Activated naive CD4-positive, alpha-beta T cell treated with Interleukin-2 at 50 U/mL for 16 hours (primary cell): ENCODE measurements at regions not wholly inside any gene's neighbourhood (a gene's known extent, or its start where the extent isn't known, plus 50 kb on each side); places are given as distances from the start of the nearest gene placed in this dataset.

Source experiments
- DNase-seq: peaks from one replicate; pipeline ENCODE4 v3.0.0-alpha.2; 2020

DNA sequence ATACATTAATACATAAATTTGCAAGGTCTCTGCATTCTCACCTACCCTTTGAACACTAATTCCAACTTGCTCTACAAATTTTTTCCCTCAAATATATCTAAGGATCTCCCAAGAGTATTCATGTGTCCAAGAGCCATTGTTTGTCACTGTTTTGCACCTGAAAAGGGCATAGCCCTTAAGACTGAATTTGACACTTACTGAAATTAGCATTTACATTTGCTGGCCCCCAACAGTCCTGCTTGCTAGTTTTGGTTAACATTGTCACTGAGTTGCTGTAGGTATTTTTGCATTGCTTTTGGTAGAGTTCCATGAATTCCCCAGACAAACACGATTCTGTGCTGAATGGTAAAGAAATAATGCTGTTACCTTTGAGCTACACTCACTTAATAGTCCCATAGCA is 57.3 kb downstream of the KCNA4 start:
- DNase-seq: no peak

DNA sequence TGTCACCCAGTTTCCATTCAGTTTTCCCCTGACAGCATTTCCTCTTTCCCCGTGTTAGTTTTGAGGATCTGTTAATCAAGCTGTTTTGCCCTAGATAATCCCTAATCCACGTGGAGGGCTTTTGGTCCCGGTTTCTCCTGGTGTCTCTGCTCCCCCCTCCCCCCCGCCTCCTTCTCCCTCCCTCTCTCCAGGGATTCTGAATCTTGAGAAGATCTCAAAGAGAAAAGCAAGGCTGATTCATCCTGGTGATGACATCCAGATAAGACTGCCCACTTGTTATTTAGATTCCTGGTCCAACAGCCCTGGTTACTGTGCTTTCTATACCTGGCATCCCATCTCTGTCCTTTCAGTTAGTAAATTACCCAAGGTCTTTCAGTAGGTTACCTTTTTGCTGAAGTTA is 59.4 kb downstream of the KCNA4 start:
- DNase-seq: no peak

DNA sequence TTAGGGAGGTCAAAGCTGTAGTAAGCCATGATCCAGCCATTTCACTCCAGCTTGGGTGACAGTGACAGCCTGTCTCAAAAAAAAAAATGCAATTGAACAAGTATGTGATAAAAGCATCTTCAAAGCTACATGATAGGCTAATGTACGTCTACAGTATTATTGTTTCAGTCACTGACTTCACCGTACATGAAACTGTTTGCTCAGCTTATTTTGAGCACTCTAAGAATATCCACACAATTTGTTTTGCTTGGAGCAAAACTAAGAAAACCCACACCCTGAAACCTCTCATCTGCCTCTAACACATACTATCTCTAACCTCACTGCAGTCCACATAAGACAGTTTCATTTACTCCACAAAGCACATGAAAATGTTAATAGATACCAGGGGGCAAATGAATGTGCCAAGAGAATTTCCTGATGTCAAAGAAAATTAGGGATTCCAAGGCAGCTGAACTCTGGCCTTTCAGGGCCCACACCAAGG is 60.7 kb downstream of the KCNA4 start:
- DNase-seq: no peak

DNA sequence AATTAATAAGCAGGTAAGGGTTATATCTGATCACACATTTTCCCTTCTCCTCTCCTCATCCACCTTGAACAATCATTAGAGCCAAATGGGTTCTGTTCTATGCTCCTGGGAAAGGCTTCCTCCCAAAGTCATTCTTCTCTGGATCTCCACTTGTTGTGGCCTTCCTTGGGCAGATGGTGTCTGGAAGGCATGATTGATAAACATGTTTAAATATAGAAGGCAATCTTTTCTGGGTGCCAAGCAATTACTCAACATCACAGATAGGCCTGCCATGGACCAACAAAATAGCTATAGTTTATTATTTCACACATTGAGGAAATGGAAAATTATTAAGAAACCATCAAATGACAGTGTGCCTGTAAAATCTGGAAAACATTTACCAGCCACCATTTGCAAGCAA is 73.5 kb downstream of the KCNA4 start:
- DNase-seq: no peak

- DNase-seq: no peak
Measured at GRCh38 chr11:29937526-29937925, 79.3 kb downstream of the KCNA4 start.

GRCh38 chr11:29934115-29934638 is 82.7 kb downstream of the KCNA4 start:
- DNase-seq: no peak

GRCh38 chr11:29916040-29916439 is 100.8 kb downstream of the KCNA4 start:
- no peak for DNase-seq

DNA sequence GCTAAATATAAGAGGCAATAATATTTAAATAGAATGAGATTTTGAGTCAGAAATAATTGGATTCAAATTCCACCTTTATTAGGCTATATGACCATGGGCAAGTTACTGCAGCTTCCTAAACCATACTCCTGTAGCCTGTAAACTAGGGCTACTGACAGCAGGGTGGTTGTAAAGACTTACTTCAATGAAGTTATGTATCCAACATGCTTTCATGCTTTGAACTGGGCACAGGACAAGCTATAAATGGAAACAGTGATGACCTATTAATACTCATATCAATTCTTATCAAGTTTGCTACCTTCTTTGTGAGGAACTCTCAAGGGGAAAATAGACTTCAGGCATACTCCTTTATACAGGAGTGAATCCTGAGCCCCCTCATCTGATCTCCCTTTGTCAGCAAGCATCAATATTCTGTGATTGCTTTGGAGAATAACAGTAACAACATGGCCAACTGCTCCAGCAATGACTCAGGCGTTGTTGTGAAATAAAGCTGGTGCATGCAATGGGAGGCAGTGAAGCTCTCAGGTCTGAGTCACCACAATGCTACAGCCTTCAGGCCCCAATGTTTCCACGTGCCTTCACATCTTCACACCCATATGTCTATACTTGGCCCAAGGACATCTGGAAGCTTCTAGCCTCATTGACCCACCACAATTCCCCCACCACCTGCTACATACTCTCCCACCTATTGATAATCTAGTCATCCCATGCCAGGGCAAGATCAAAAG is 102.5 kb downstream of the KCNA4 start:
- DNase-seq: no peak

DNA sequence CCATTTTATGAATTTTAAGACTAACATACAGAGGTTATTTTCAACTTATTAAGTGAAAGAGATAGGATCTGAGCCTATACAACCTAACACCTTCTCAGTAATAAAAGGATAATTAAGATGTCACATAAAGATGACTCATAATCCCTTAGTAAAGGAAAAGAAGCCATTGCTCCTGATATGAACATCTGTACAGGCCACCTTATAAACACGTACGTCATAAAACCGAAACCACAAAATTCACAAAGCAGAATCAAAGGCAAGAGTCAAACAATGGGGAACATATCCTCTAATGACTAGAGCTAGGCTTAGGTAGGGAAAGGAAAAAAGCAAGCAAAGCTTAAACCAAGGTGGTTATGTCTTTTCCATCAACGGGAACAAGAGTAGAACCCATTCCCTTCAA is 103.5 kb downstream of the KCNA4 start:
- no peak for DNase-seq

DNA sequence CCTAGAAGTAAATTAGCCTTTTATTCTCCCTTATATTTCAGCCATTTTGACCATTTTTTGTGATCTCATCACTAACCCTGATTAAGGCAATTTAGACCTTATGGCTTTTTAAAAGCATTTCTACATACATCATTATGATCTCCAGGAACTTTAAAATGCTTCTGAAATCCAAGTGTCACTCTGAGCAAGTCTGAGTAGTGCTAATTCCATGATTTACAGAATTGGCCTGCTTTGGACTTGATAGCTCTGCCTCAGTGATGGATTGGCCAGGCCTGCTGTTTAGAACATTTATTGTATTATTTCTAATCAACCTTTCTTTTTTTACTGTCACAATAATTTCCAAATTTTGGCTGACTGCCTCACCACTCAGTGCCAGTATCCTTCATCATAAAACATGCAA is 116.4 kb downstream of the KCNA4 start:
- no peak for DNase-seq

GRCh38 chr11:29879560-29879959 is 137.3 kb downstream of the KCNA4 start:
- DNase-seq: no peak

DNA sequence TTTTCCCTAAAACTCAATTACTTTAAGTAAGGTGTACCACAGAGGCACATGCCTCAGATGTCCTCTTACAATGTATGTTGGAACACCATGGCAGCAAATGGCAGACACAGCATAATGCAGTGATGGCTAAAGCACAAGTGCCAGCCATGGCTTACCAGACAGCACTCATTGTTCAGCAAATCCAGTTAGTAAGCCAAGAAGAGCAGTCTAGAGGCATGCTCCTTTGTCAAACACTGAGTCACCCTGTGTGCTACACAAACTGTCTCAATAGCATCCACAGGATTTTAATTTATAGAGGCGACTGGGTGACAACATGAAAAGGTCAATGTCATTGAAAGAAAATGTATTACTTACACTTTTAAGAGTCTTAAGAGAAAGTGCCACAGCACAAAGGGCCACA is 140.6 kb downstream of the KCNA4 start:
- DNase-seq: no peak

DNA sequence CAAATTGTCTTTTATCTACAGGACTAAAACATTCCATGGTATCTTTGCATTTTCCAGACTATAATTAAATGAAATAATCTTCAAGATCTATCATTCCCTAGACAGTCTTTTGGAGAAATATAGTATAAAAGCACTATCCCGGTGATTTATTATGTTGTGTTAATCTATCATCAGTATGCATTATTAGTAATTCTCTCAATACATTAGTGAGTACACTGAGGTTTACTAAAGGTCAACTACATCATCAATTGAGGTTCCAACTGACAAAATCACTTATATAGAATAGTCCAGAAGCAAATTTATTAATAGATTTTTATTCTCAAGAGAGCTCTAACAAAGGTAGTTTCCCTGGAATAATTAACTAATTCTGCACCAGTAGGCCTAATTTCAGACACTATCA is 169.6 kb downstream of the KCNA4 start:
- DNase-seq: no peak

- no peak for DNase-seq
Measured at GRCh38 chr11:29844701-29845379, 172.0 kb downstream of the KCNA4 start.

- DNase-seq: no peak
Measured at GRCh38 chr11:29844031-29844430, 172.8 kb downstream of the KCNA4 start.

DNA sequence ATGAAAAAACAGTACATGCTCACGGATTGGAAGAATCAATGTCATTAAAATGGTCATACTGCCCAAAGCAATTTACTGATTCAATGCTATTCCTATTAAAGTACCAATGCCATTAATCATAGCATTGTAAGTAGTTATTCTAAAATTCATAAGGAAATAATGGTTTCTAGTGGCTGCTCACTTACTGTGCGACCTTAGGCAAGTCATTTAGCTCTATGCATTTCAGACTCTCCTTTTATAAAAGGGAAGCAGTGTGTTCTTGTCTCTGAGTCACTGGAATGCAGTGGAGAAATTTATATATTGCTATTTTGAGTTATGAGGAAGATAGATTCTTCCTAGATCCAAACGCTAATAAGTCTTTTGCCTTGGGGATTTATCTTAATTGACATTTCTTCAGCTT is 174.8 kb downstream of the KCNA4 start:
- no peak for DNase-seq

DNA sequence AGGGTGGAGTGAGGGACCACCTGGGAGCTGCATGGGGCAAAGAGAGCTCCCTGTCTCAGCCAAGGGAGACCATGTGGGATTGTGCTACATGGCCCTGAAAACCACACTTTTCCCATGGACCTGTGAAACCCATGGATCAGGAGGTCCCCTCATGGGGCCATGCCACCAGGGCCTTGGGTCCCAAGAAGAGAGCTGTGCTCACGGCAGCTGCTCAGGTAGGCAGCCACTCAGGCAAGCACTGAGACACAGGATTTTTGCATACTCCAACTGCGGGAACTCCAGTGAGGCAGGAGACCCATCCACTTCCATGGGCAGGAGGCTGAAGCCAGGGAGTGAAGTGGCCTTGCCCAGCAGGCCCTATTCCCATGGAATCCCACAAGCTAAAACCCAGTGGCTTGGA is 190.0 kb downstream of the KCNA4 start:
- DNase-seq: no peak

- DNase-seq: no peak
Measured at GRCh38 chr11:29816359-29816758, 200.5 kb downstream of the KCNA4 start.

DNA sequence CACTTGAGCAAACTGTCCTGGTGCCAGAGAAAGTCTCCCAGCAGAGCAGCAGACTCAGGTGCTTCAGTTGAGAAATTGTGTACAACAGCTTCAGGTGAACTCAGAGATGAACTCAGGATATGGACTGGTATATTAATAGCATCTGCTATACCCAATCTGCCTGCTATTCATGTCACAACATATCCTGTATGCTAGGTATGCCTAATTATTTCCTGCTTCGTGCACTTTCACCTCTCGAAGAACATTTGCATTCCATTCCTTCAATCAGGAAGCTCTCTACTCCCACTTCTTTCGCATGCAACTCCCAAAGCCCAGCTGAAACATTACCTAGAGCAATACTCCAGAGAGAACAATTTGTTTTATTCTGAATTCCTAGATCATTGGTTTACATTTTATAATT is 207.7 kb downstream of the KCNA4 start:
- DNase-seq: no peak

GRCh38 chr11:29802522-29802921 is 214.3 kb downstream of the KCNA4 start:
- no peak for DNase-seq

- no peak for DNase-seq
Measured at GRCh38 chr11:29801561-29801960, 215.3 kb downstream of the KCNA4 start.

GRCh38 chr11:29786092-29786491 is 230.7 kb downstream of the KCNA4 start:
- DNase-seq: no peak

GRCh38 chr11:29783506-29783905 is 233.3 kb downstream of the KCNA4 start:
- no peak for DNase-seq

DNA sequence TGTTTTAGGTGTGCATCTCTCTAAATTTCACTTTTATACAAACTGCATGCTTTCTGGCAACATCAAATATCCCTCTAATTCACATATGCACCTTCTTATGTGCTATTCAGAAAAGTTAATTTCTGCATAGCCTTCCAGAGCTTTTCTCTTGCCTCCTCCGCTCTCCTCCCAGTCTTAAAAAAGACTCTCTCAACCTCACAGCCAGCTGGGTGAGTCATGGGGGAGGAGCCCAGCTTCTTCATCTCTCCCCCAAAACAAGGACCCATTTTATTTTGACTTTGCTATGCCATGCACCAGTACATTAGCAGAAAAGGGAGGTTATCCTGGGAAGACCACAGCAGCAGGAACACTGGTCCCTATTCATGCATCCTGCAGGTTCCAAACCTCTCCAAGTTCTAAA is 234.4 kb downstream of the KCNA4 start:
- no peak for DNase-seq

GRCh38 chr11:29781268-29781667 is 235.6 kb downstream of the KCNA4 start:
- no peak for DNase-seq
